ENCODE measurements at regions not wholly inside any gene's neighbourhood (a gene's known extent, or its start where the extent isn't known, plus 50 kb on each side); places are given as distances from the start of the nearest gene placed in this dataset.
"Not testable (repeated sequence)": the region's sequence is repeated elsewhere in the genome, so short reads cannot be mapped to it uniquely, and the experiment has no call there.

GRCh38 chr5:62240494-62240893 lies 65.5 kb upstream of the KIF2A start:
- not testable (repeated sequence) for TF ChIP-seq POLR2A, CTCF (IDR thresholded peaks at IDR 0.05)

Measured in body of pancreas (tissue), 4 donors.